ENCODE measurements at regions not wholly inside any gene's neighbourhood (a gene's known extent, or its start where the extent isn't known, plus 50 kb on each side); places are given as distances from the start of the nearest gene placed in this dataset.

DNA sequence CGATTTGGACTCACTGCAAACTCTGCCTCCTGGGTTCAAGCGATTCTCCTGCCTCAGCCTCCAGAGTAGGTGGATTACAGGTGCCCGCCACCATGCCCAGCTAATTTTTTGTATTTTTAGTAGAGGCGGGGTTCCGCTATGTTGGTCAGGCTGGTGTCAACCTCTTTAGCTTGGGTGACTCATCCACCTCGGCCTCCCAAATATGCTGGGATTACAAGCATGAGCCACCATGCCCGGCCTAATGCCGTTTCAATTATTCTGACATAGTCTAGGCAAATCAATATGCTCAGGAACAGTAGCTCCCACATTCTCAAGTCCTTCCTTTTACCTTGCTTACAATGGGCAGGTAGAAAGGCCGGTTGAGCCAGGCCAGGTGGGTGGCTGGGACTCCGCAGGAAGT is 82.0 kb upstream of the EEA1 start:
- H3K9me3 ChIP-seq (ENCODE audit: low read depth, low read length): no peaks in the 10 kb centered on the region
- H3K27ac ChIP-seq (ENCODE audit: low read depth, low read length): no peak overlapping the region
- no peak overlapping the region for H3K4me3 ChIP-seq (ENCODE audit: insufficient read depth, low read length)

GRCh38 chr12:93015871-93016751 is 87.0 kb upstream of the EEA1 start:
- Histone ChIP-seq H3K36me3 (ENCODE audit: insufficient read depth, low read length) (no peaks in the 10 kb centered on the region), H3K4me3 (ENCODE audit: insufficient read depth, low read length) (no peak overlapping the region), H3K79me2 (ENCODE audit: insufficient read depth, low read length) (no peaks in the 10 kb centered on the region), H3K9me3 (ENCODE audit: low read depth, low read length) (no peaks in the 10 kb centered on the region), H3K27me3 (ENCODE audit: insufficient read depth, low read length) (no peaks in the 10 kb centered on the region), H3K27ac (ENCODE audit: low read depth, low read length) (no peak overlapping the region), H4K20me1 (ENCODE audit: insufficient read depth, low read length) (no peaks in the 10 kb centered on the region), H2AFZ (ENCODE audit: low read length) (peak overlapping the region; percentile 11), H3K4me1 (ENCODE audit: insufficient read depth, low read length) (no peaks in the 10 kb centered on the region), H3K4me2 (ENCODE audit: insufficient read depth, low read length) (no peak overlapping the region)
- DNase-seq (ENCODE audit: insufficient read length, low spot score, missing footprints): no peak
- TF ChIP-seq, protein P1, sequence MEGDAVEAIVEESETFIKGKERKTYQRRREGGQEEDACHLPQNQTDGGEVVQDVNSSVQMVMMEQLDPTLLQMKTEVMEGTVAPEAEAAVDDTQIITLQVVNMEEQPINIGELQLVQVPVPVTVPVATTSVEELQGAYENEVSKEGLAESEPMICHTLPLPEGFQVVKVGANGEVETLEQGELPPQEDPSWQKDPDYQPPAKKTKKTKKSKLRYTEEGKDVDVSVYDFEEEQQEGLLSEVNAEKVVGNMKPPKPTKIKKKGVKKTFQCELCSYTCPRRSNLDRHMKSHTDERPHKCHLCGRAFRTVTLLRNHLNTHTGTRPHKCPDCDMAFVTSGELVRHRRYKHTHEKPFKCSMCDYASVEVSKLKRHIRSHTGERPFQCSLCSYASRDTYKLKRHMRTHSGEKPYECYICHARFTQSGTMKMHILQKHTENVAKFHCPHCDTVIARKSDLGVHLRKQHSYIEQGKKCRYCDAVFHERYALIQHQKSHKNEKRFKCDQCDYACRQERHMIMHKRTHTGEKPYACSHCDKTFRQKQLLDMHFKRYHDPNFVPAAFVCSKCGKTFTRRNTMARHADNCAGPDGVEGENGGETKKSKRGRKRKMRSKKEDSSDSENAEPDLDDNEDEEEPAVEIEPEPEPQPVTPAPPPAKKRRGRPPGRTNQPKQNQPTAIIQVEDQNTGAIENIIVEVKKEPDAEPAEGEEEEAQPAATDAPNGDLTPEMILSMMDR (IDR thresholded peaks at IDR 0.05; ENCODE audit: extremely low read depth, low read depth, low read length): no peak

More for the DNA sequence above, 82.0 kb upstream of the EEA1 start:
- Histone ChIP-seq H3K4me1 (ENCODE audit: insufficient read depth, low read length) (no peaks in the 10 kb centered on the region), H2AFZ (ENCODE audit: low read length) (no peak overlapping the region), H3K27me3 (ENCODE audit: insufficient read depth, low read length) (no peaks in the 10 kb centered on the region), H3K79me2 (ENCODE audit: insufficient read depth, low read length) (no peaks in the 10 kb centered on the region), H3K36me3 (ENCODE audit: insufficient read depth, low read length) (no peaks in the 10 kb centered on the region), H4K20me1 (ENCODE audit: insufficient read depth, low read length) (no peaks in the 10 kb centered on the region), H3K4me2 (ENCODE audit: insufficient read depth, low read length) (no peak overlapping the region)
- TF ChIP-seq, protein P1 (IDR thresholded peaks at IDR 0.05; ENCODE audit: extremely low read depth, low read depth, low read length): no peak
- no peak for DNase-seq (ENCODE audit: insufficient read length, low spot score, missing footprints)

DNA sequence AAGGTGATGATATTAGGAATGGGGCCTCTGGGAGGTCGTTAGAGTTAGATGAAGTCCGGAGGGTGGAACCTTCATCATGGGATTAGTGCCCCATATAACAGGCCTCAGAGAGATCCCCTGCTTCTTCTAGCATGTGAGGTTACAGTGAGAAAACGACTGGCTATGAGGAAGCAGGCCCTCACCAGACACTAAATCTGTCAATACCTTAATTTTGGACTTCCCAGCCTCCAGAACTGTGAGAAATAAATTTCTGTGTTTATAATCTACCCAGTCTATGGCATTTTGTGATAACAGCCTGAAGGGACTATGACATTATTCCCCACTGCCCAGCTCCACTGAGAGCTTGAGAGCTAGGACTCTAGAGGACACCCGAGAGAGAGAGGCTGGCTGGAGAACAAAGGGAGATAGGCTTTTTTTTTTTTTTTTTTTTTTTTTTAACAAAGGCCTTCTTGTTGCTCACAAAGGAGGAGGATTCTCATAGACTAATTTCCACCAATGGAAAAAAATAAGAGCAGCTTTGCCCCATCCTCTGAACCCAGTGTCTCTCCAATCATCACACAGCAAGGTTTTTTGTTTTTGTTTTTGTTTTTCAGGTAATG is 87.8 kb upstream of the EEA1 start:
- H3K27ac ChIP-seq (ENCODE audit: low read depth, low read length): no peak overlapping the region
- no peak overlapping the region for H3K4me2 ChIP-seq (ENCODE audit: insufficient read depth, low read length)

More for the DNA sequence above, 87.8 kb upstream of the EEA1 start:
- no peaks in the 10 kb centered on the region for H4K20me1 ChIP-seq (ENCODE audit: insufficient read depth, low read length)
- H3K36me3 ChIP-seq (ENCODE audit: insufficient read depth, low read length): no peaks in the 10 kb centered on the region
- H3K4me1 ChIP-seq (ENCODE audit: insufficient read depth, low read length): no peaks in the 10 kb centered on the region
- no peaks in the 10 kb centered on the region for H3K79me2 ChIP-seq (ENCODE audit: insufficient read depth, low read length)
- no peak overlapping the region for H3K4me3 ChIP-seq (ENCODE audit: insufficient read depth, low read length)
- no peak overlapping the region for H2AFZ ChIP-seq (ENCODE audit: low read length)
- TF ChIP-seq, protein P1 (IDR thresholded peaks at IDR 0.05; ENCODE audit: extremely low read depth, low read depth, low read length): no peak
- no peaks in the 10 kb centered on the region for H3K27me3 ChIP-seq (ENCODE audit: insufficient read depth, low read length)
- H3K9me3 ChIP-seq (ENCODE audit: low read depth, low read length): no peaks in the 10 kb centered on the region
- no peak for DNase-seq (ENCODE audit: insufficient read length, low spot score, missing footprints)

Measured in osteoblast (primary cell).